ENCODE measurements at regions not wholly inside any gene's neighbourhood (a gene's known extent, or its start where the extent isn't known, plus 50 kb on each side); places are given as distances from the start of the nearest gene placed in this dataset.

DNA sequence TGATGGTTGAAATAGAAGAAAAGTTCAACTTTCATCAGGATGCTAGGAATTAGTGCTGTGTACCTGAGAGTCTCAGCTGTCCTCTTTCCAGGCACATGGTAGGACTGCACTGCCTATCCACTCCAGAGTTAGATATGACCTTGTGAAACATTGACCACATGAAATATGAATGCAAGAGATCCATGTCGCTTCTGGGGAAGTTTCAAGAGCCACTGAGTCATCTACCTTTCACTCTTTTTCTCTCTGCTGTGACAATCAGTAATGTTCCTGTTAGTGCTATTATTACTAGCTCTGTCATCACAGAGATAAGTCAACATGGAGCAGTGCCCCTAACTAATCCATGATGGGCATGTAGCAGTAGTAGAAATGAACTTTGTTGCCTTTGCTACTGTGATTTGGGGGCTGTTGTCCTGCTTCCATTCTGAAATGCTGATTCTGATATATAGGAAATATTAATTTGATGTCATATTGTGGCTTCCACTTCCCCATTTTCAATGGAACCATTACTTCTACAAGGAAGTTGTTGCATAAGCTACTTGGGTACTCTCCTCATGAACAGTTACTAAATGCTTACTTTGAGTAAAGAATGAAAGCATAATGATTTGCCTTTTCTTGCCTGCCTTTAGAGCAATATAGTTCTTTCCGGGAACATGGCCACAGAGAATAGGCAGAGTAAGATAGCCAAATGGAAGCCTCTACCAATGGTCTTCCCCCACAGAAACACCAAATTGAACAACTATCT, 192.8 kb upstream of the ZNF521 start:
- H3K4me1 ChIP-seq (ENCODE audit: control insufficient read depth, insufficient read depth, low read length), result no peaks in the 10 kb centered on the region
- ChIA-PET CTCF (no interaction called here), POLR2A (ENCODE audit: unreplicated experiment) (no interaction called here)
- no peak overlapping the region for H2BK15ac ChIP-seq (ENCODE audit: low read depth, low read length)
- H4K8ac ChIP-seq (ENCODE audit: low read depth in 2 of 2, low read length in 2 of 2), result no peak overlapping the region
- no peak overlapping the region for H3K14ac ChIP-seq (replicated peaks; ENCODE audit: low read depth, low read length)
- peaks cover 4% of the 10 kb centered on the region for H3K27me3 ChIP-seq (ENCODE audit: control insufficient read depth, insufficient read depth, low read length)
- ATAC-seq (ENCODE audit: low read depth), result no peak
- DNase-seq, result no peak
- no peaks in the 10 kb centered on the region for H3K36me3 ChIP-seq (ENCODE audit: control insufficient read depth, insufficient read depth, low read length)
- H2AK5ac ChIP-seq (ENCODE audit: low read depth, low read length), result no peak overlapping the region
- TF ChIP-seq MXI1 (IDR thresholded peaks at IDR 0.05; ENCODE audit: borderline replicate concordance, low read depth, low read length) (no peak), RCOR1 (IDR thresholded peaks at IDR 0.05; ENCODE audit: insufficient replicate concordance, low read length) (no peak)
- H2AFZ ChIP-seq (replicated peaks; ENCODE audit: low read length, poor library complexity), result no peak overlapping the region
- no peak overlapping the region for H2BK5ac ChIP-seq (ENCODE audit: low read depth, low read length, poor library complexity, severe bottlenecking)
- in situ Hi-C loops (cut with MboI; ENCODE audit: low sequenced_read_pairs), result no loop called here
- H2BK120ac ChIP-seq (ENCODE audit: low read depth, low read length), result no peak overlapping the region
- no peak overlapping the region for H2AK9ac ChIP-seq (replicated peaks; ENCODE audit: low read depth, low read length, poor library complexity)
- no CpG with 5 or more reads among the region's 2 CpGs for WGBS, 2 experiments (ENCODE audit: extremely low coverage in 2 of 2, insufficient read length in 1 of 2)
- no peak overlapping the region for H3K4me2 ChIP-seq (ENCODE audit: low read depth, low read length)
- no peaks in the 10 kb centered on the region for H3K79me1 ChIP-seq (ENCODE audit: low read depth in 1 of 2, low read length in 2 of 2)
- H3K18ac ChIP-seq (ENCODE audit: low read depth, low read length), result no peak overlapping the region
- no peak overlapping the region for H3K56ac ChIP-seq (ENCODE audit: extremely low read depth, insufficient read depth, low read length)
- H4K91ac ChIP-seq (ENCODE audit: insufficient read depth, low read depth, low read length), result no peak overlapping the region
- no TSS peak for BruUV-seq (replicated peaks)
- no peak overlapping the region for H4K5ac ChIP-seq (ENCODE audit: low read depth, low read length)
- H3K9ac ChIP-seq (ENCODE audit: low read depth, low read length), result no peak overlapping the region
- H3K9me3 ChIP-seq (ENCODE audit: control insufficient read depth, insufficient read depth, low read length), result no peaks in the 10 kb centered on the region
- H3K4ac ChIP-seq (ENCODE audit: low read depth, low read length), result no peak overlapping the region
- intact Hi-C loops (cut with micrococcal nuclease), result no loop called here
- H3K4me3 ChIP-seq (ENCODE audit: insufficient read depth, low read depth, low read length), result no peak overlapping the region
- no peak overlapping the region for H3K27ac ChIP-seq (ENCODE audit: insufficient read depth, low read length)
- no peaks in the 10 kb centered on the region for H4K20me1 ChIP-seq (ENCODE audit: insufficient read depth, low read length)
- dilution Hi-C loops (cut with HindIII; ENCODE audit: low sequenced_read_pairs, unreplicated experiment), result no loop called here
- no peaks in the 10 kb centered on the region for H3K9me1 ChIP-seq (ENCODE audit: insufficient read depth, low read length)
- H3K23ac ChIP-seq (ENCODE audit: low read depth, low read length), result no peak overlapping the region
- H2BK20ac ChIP-seq (ENCODE audit: low read depth, low read length), result no peak overlapping the region

All from IMR-90 (cell line).